Transverse colon (tissue), 4 donors: ENCODE measurements at regions not wholly inside any gene's neighbourhood (a gene's known extent, or its start where the extent isn't known, plus 50 kb on each side); places are given as distances from the start of the nearest gene placed in this dataset.

Source experiments
- DNase-seq: peaks from one replicate; pipeline ENCODE4 v3.0.0-alpha.2; 2019
- H3K27ac ChIP-seq, 4 donors: fragments of 200-600 bp; sonication (generic); 2 replicates each; pipeline ENCODE4 v1.5.1; 2016 to 2018; ENCODE audit warnings: inconsistent platforms in 4 of 4
- H3K27me3 ChIP-seq: fragments of 200-600 bp; sonication (generic); 2 replicates; pipeline ENCODE4 v1.5.1; 2017; ENCODE audit warnings: inconsistent platforms
- H3K36me3 ChIP-seq, 4 donors: fragments of 200-600 bp; sonication (generic); 2 replicates each; pipeline ENCODE4 v1.5.1; 2017 to 2019; ENCODE audit warnings: inconsistent platforms in 4 of 4
- H3K4me1 ChIP-seq, 4 donors: fragments of 200-600 bp; sonication (generic); 2 replicates each; pipeline ENCODE4 v1.5.1; 2017 to 2020; ENCODE audit warnings: inconsistent platforms in 4 of 4
- H3K4me3 ChIP-seq, 4 donors: fragments of 200-600 bp; sonication (generic); 1 replicate in 1 of 4; 2 replicates in 3 of 4; pipeline versions ENCODE4 v1.5.1 to v1.6.1; 2017 to 2019; ENCODE audit warnings: inconsistent platforms in 4 of 4
- H3K9me3 ChIP-seq, 2 donors: fragments of 200-600 bp; sonication (generic); 2 replicates each; pipeline ENCODE4 v1.5.1; 2017 to 2019; ENCODE audit warnings: inconsistent platforms in 2 of 2
- EP300 ChIP-seq: sonication (generic); formaldehyde crosslinking; IDR thresholded peaks from one replicate; pipeline ENCODE4 v1.6.1; 2017; ENCODE audit warnings: antibody characterized with exemption, low read depth
- POLR2A ChIP-seq: fragments of 450-650 bp; IDR thresholded peaks from one replicate; pipeline ENCODE4 v1.6.1; 2016; ENCODE audit warnings: antibody characterized with exemption, mild to moderate bottlenecking, moderate library complexity
- POLR2AphosphoS5 ChIP-seq, 3 donors: sonication (generic); formaldehyde crosslinking; IDR thresholded peaks; one replicate each; pipeline ENCODE4 v1.6.1; 2016; ENCODE audit warnings: antibody characterized with exemption in 3 of 3
- WGBS, 2 donors: methylation state at CpG; one replicate each; pipeline ENCODE4 v1.1.5; 2018; ENCODE audit warnings: low coverage in 1 of 2; 5-methylcytosine and 5-hydroxymethylcytosine counted together
- in situ Hi-C, 4 donors: fragments of 200-750 bp; cut with MboI; loops; one replicate each; pipeline versions ENCODE4 v1.15.0 to v1.15.1; 2017; ENCODE audit warnings: low sequenced_read_pairs in 3 of 4, low pct_ligation_motif_present in 1 of 4, low pct_unique_long_range_greater_than_20kb in 1 of 4
- intact Hi-C: fragments of 100-400 bp; cut with DNase I; formaldehyde crosslinking; loops from one replicate; pipeline ENCODE4 v1.15.1; 2023; ENCODE audit warnings: low total_unique reads
- TF ChIP-seq, protein P1 (sequence below), 5 experiments: fragments of 200-600 bp in 3 of 5; fragments of 450-650 bp in 2 of 5; sonication (generic) in 3 of 5; IDR thresholded peaks; 1 replicate in 2 of 5; 2 replicates in 3 of 5; pipeline ENCODE4 v1.5.1; 2016 to 2017; ENCODE audit warnings: antibody characterized with exemption in 5 of 5, inconsistent platforms in 3 of 5, mild to moderate bottlenecking in 2 of 5, moderate library complexity in 1 of 5

DNA sequence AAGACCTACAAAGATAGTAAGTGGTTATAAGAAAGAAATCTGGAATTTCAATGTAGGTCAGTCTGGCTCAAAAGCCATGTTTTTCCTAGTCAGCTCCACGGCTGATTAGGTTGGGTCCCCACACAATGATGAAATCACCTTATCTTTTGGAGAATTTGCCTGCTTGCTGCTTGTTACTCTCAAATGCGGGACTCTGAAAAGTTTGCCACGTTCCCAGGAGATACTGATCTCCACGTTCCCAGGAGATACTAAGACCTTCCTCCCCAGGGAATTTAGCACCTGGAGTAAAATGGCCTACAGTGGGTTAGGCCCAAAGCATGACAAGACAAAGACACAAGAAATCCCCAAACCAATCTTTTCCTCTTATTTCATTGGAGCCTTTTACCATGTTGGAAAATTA is 449.6 kb downstream of the TNS1 start:
- 63 to 70% methylated on average over 2 to 4 of the region's 4 CpGs for WGBS, 2 donors
- intact Hi-C loops: no loop called here
- Histone ChIP-seq H3K4me1 (peaks cover 2 to 17% (median 5%) of the 10 kb centered on the region in 4 donors), H3K4me3 (no peak overlapping the region), H3K27me3 (no peaks in the 10 kb centered on the region), H3K36me3 (no peaks in the 10 kb centered on the region), H3K27ac (no peak overlapping the region), H3K9me3 (no peaks in the 10 kb centered on the region)
- in situ Hi-C loops: no loop called here
- DNase-seq: no peak
- no peak for TF ChIP-seq POLR2A

DNA sequence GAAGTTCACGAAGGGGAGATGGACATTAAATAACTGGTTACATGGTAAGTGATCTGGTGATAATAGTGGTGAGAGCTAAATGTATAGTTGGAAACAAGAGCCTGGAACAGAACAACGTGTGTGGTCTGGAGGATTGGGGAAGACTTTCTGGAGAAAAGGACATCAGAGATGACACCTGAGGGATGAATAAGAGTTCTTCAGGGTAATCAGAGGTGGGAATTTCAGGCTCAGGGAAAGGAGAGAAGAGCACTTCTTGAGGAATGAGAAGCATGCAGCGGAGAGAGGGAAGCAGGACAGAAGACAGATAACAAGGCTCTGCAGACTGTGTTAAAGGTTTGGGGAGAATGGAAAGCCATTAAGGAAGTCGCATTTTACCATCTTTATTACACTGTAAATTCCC is 450.7 kb downstream of the TNS1 start:
- no peak for DNase-seq
- no peak overlapping the region for H3K27ac ChIP-seq
- 65 to 73% methylated on average over 4 of the region's 4 CpGs for WGBS, 2 donors
- TF ChIP-seq POLR2AphosphoS5 (IDR thresholded peaks at IDR 0.05): no peak
- TF ChIP-seq EP300: no peak
- TF ChIP-seq, protein P1, sequence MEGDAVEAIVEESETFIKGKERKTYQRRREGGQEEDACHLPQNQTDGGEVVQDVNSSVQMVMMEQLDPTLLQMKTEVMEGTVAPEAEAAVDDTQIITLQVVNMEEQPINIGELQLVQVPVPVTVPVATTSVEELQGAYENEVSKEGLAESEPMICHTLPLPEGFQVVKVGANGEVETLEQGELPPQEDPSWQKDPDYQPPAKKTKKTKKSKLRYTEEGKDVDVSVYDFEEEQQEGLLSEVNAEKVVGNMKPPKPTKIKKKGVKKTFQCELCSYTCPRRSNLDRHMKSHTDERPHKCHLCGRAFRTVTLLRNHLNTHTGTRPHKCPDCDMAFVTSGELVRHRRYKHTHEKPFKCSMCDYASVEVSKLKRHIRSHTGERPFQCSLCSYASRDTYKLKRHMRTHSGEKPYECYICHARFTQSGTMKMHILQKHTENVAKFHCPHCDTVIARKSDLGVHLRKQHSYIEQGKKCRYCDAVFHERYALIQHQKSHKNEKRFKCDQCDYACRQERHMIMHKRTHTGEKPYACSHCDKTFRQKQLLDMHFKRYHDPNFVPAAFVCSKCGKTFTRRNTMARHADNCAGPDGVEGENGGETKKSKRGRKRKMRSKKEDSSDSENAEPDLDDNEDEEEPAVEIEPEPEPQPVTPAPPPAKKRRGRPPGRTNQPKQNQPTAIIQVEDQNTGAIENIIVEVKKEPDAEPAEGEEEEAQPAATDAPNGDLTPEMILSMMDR (IDR thresholded peaks at IDR 0.05): no peak
- TF ChIP-seq POLR2A: no peak
- in situ Hi-C loops: no loop called here
- H3K4me1 ChIP-seq: peaks cover 2 to 17% (median 5%) of the 10 kb centered on the region in 4 donors
- no peaks in the 10 kb centered on the region for H3K27me3 ChIP-seq
- H3K36me3 ChIP-seq: no peaks in the 10 kb centered on the region
- H3K9me3 ChIP-seq: no peaks in the 10 kb centered on the region
- intact Hi-C loops: no loop called here
- H3K4me3 ChIP-seq: no peak overlapping the region

DNA sequence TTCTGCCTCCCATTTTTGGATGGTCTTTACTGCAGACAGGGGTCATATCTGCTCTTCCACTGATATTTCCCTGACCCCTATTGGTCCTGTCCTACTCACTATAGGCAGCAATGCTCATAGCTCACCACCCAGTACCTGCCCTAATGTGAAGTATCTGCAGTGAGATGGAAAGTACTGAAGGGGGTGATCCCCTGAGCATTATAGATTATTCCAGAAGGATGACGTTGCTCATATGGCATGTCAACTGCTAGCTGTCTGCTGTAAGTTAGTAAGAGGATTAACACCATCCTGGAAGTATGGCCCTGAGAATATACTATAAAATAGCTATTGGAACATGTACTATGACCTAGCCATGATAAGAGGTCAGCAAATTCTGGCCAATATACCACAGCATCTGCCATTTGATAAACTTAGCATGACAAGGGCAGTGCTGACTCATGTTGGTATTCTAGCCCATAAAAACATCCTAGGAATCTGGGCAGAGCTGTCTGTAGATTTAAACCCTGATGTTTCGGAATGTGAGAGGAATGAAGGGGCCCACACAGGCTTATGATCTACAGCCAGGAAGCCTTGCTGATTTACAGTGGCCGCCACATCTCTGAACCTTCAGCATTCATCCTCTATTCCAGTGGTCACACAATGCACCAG is 451.4 kb downstream of the TNS1 start:
- DNase-seq: no peak
- in situ Hi-C loops: no loop called here
- Histone ChIP-seq H3K4me3 (no peak overlapping the region), H3K4me1 (peaks cover 2 to 15% (median 5%) of the 10 kb centered on the region in 4 donors), H3K27me3 (no peaks in the 10 kb centered on the region), H3K9me3 (no peaks in the 10 kb centered on the region), H3K36me3 (no peaks in the 10 kb centered on the region), H3K27ac (no peak overlapping the region)
- TF ChIP-seq POLR2A: no peak
- TF ChIP-seq, protein P1 (IDR thresholded peaks at IDR 0.05): no peak
- TF ChIP-seq POLR2AphosphoS5 (IDR thresholded peaks at IDR 0.05): no peak
- TF ChIP-seq EP300: no peak
- intact Hi-C loops: no loop called here
- WGBS, 2 donors: 51% methylated on average over 3 of the region's 3 CpGs; no CpG with 5 or more reads in 1 of the 2 donors

DNA sequence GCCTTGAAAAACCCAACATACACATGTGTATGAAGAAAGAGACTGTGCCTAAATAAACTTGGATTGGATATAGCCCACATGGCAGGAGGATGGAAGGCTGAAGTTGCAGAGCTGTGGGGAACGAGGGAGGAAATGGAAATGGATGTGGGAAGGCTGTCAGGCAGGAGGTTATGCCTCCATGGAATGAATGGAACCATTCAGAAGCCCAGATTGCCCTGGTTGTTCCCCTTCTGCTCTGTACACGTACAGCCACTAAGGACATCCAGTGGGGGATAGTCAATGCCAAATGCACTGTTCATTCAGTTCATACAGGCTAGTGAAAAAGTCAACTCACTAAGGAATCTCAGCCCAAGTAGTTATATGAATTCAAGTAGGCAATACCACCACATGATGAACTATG is 463.7 kb downstream of the TNS1 start:
- intact Hi-C loops: no loop called here
- no peaks in the 10 kb centered on the region for H3K27me3 ChIP-seq

More for the DNA sequence above, 463.7 kb downstream of the TNS1 start:
- in situ Hi-C loops: no loop called here
- Histone ChIP-seq H3K4me3 (no peak overlapping the region), H3K9me3 (no peaks in the 10 kb centered on the region), H3K4me1 (no peaks in the 10 kb centered on the region), H3K36me3 (no peaks in the 10 kb centered on the region), H3K27ac (no peak overlapping the region)
- DNase-seq: no peak
- WGBS, 2 donors: 37 to 54% methylated on average over 2 of the region's 2 CpGs
- TF ChIP-seq POLR2A (no peak), POLR2AphosphoS5 (IDR thresholded peaks at IDR 0.05) (no peak), EP300 (no peak)
- TF ChIP-seq, protein P1 (IDR thresholded peaks at IDR 0.05): no peak
